Naive thymus-derived CD4-positive, alpha-beta T cell (primary cell): ENCODE measurements at regions not wholly inside any gene's neighbourhood (a gene's known extent, or its start where the extent isn't known, plus 50 kb on each side); places are given as distances from the start of the nearest gene placed in this dataset.

ENCODE experiments used
- ATAC-seq: fragments of 150-1000 bp; cut with Tn5 transposase; 2 replicates; pipeline ENCODE4 v1.10.0; 2021; ENCODE audit warnings: mild to moderate bottlenecking, moderate library complexity
- CTCF ChIA-PET: fragments of 350-600 bp; sonication (Branson Sonifier 250); formaldehyde crosslinking; loops from one replicate; lab custom pipeline; 2021; ENCODE audit warnings: antibody characterized with exemption; lab: Charles Lee
- POLR2A ChIA-PET: fragments of 350-600 bp; sonication (Branson Sonifier 250); formaldehyde crosslinking; loops from one replicate; lab custom pipeline; 2021; ENCODE audit warnings: antibody characterized with exemption, inconsistent platforms; lab: Charles Lee
- DNase-seq, 9 donors: peaks; one replicate each; pipeline versions ENCODE4 v3.0.0 to v3.0.0-alpha.2; 2020 to 2022; ENCODE audit warnings: mixed read lengths in 1 of 9
- H3K27ac ChIP-seq: one replicate; pipeline ENCODE4 v1.7.0; 2013; ENCODE audit warnings: mild to moderate bottlenecking, low read depth, low read length, moderate library complexity
- H3K27me3 ChIP-seq, 2 donors: one replicate each; pipeline ENCODE4 v1.7.0; 2013; ENCODE audit warnings: low read length in 2 of 2, mild to moderate bottlenecking in 2 of 2, moderate library complexity in 2 of 2; ENCODE audit not compliant: control insufficient read depth in 2 of 2, insufficient read depth in 2 of 2
- H3K36me3 ChIP-seq, 3 experiments: 1 replicate in 2 of 3; 2 replicates in 1 of 3; pipeline ENCODE4 v1.7.0; 2013; ENCODE audit warnings: low read length in 3 of 3, mild to moderate bottlenecking in 3 of 3, moderate library complexity in 1 of 3; ENCODE audit not compliant: insufficient read depth in 3 of 3, control insufficient read depth in 2 of 3
- H3K4me1 ChIP-seq, 2 donors: one replicate each; pipeline ENCODE4 v1.7.0; 2013; ENCODE audit warnings: low read length in 2 of 2, mild to moderate bottlenecking in 2 of 2, moderate library complexity in 1 of 2; ENCODE audit not compliant: control insufficient read depth in 2 of 2, insufficient read depth in 2 of 2
- H3K4me3 ChIP-seq: 2 replicates; pipeline ENCODE4 v1.7.0; 2013; ENCODE audit warnings: mild to moderate bottlenecking, low read length
- H3K9me3 ChIP-seq, 3 experiments: 1 replicate in 2 of 3; 2 replicates in 1 of 3; pipeline ENCODE4 v1.7.0; 2013; ENCODE audit warnings: low read length in 3 of 3; ENCODE audit not compliant: control insufficient read depth in 2 of 3
- H3K27ac Mint-ChIP-seq, 9 donors: one replicate each; pipeline ENCODE4 v1.8.0; 2020 to 2022; ENCODE audit warnings: mixed read lengths in 9 of 9, mild to moderate bottlenecking in 8 of 9, moderate library complexity in 5 of 9, inconsistent platforms in 2 of 9
- H3K27me3 Mint-ChIP-seq, 5 donors: one replicate each; pipeline ENCODE4 v1.8.0; 2021 to 2022; ENCODE audit warnings: mixed read lengths in 5 of 5, mild to moderate bottlenecking in 1 of 5
- H3K36me3 Mint-ChIP-seq, 5 donors: one replicate each; pipeline ENCODE4 v1.8.0; 2020 to 2022; ENCODE audit warnings: mixed read lengths in 5 of 5, mild to moderate bottlenecking in 3 of 5, inconsistent platforms in 1 of 5
- H3K4me1 Mint-ChIP-seq, 7 donors: one replicate each; pipeline ENCODE4 v1.8.0; 2020 to 2022; ENCODE audit warnings: mixed read lengths in 7 of 7, mild to moderate bottlenecking in 3 of 7, inconsistent platforms in 1 of 7
- H3K4me3 Mint-ChIP-seq, 10 donors: one replicate each; pipeline ENCODE4 v1.8.0; 2020 to 2022; ENCODE audit warnings: mild to moderate bottlenecking in 10 of 10, mixed read lengths in 10 of 10, moderate library complexity in 6 of 10, inconsistent platforms in 2 of 10
- H3K9me3 Mint-ChIP-seq, 11 donors: one replicate each; pipeline ENCODE4 v1.8.0; 2020 to 2022; ENCODE audit warnings: mixed read lengths in 11 of 11, mild to moderate bottlenecking in 4 of 11, inconsistent platforms in 1 of 11, moderate library complexity in 1 of 11
- intact Hi-C, 2 donors: fragments of 100-400 bp; cut with micrococcal nuclease; formaldehyde crosslinking; loops; one replicate each; pipeline ENCODE4 v1.15.1; 2023

- no peak overlapping the region for H3K4me3 Mint-ChIP-seq
- Histone ChIP-seq H3K9me3 (no peaks in the 10 kb centered on the region), H3K36me3 (no peaks in the 10 kb centered on the region), H3K4me1 (no peaks in the 10 kb centered on the region), H3K27me3 (peaks cover 0 to 3% of the 10 kb centered on the region in 2 donors), H3K27ac (no peak overlapping the region), H3K4me3 (no peak overlapping the region)
- intact Hi-C loops, result loop anchor here in 1 of 2 donors (10.0 kb wide), 1 partner anchor 1622 kb away; no protein-coding TSS in a partner anchor
- ChIA-PET CTCF (interaction anchor here (0.7 to 4.0 kb wide), 10 partner anchors 9 to 1426 kb away, joined by 3 to 29 read pairs (median 6); no protein-coding TSS in a partner anchor), POLR2A (no interaction called here)
- peaks cover 0 to 3% (median 0%) of the 10 kb centered on the region in 11 donors for H3K9me3 Mint-ChIP-seq
- no peak overlapping the region for H3K27ac Mint-ChIP-seq
- ATAC-seq, result no peak
- peaks cover 0 to 4% (median 0%) of the 10 kb centered on the region in 7 donors for H3K4me1 Mint-ChIP-seq
- no peak for DNase-seq
- no peaks in the 10 kb centered on the region for H3K36me3 Mint-ChIP-seq
- H3K27me3 Mint-ChIP-seq, result peaks cover 45 to 55% (median 49%) of the 10 kb centered on the region in 5 donors
Measured at GRCh38 chr2:198312596-198313483, 508.4 kb downstream of the PLCL1 start.

GRCh38 chr2:198311020-198311419 is 506.6 kb downstream of the PLCL1 start:
- peaks cover 0 to 3% (median 0%) of the 10 kb centered on the region in 11 donors for H3K9me3 Mint-ChIP-seq
- no peak overlapping the region for H3K27ac ChIP-seq
- H3K4me1 Mint-ChIP-seq, result peaks cover 0 to 6% (median 0%) of the 10 kb centered on the region in 7 donors
- peaks cover 35 to 53% (median 51%) of the 10 kb centered on the region in 5 donors for H3K27me3 Mint-ChIP-seq
- H3K36me3 Mint-ChIP-seq, result no peaks in the 10 kb centered on the region
- peaks cover 0 to 3% of the 10 kb centered on the region in 2 donors for H3K27me3 ChIP-seq
- no peak overlapping the region for H3K4me3 ChIP-seq
- POLR2A ChIA-PET, result no interaction called here
- DNase-seq, result no peak
- CTCF ChIA-PET, result interaction anchor here (0.6 to 0.8 kb wide), 2 partner anchors 1177 to 1427 kb away, joined by 3 read pairs; no protein-coding TSS in a partner anchor
- no peak for ATAC-seq
- no peak overlapping the region for H3K27ac Mint-ChIP-seq
- intact Hi-C loops, result loop anchor here (2.0 to 10.0 kb wide), 2 partner anchors 1286 to 1624 kb away; no protein-coding TSS in a partner anchor
- no peaks in the 10 kb centered on the region for H3K9me3 ChIP-seq
- no peaks in the 10 kb centered on the region for H3K36me3 ChIP-seq
- H3K4me1 ChIP-seq, result no peaks in the 10 kb centered on the region
- no peak overlapping the region for H3K4me3 Mint-ChIP-seq

GRCh38 chr2:198309673-198310280 is 505.4 kb downstream of the PLCL1 start:
- Mint-ChIP-seq H3K9me3 (no peaks in the 10 kb centered on the region), H3K36me3 (no peaks in the 10 kb centered on the region), H3K4me1 (peaks cover 0 to 6% (median 0%) of the 10 kb centered on the region in 7 donors), H3K4me3 (no peak overlapping the region), H3K27me3 (peaks cover 24 to 44% (median 40%) of the 10 kb centered on the region in 5 donors), H3K27ac (no peak overlapping the region)
- ChIA-PET CTCF (interaction anchor here (0.6 to 1.1 kb wide), 8 partner anchors 10 to 1179 kb away, joined by 3 to 5 read pairs (median 3); no protein-coding TSS in a partner anchor), POLR2A (interaction anchor here (0.6 kb wide), 1 partner anchor 14 kb away, joined by 3 read pairs; no protein-coding TSS in a partner anchor)
- Histone ChIP-seq H3K4me1 (no peaks in the 10 kb centered on the region), H3K36me3 (no peaks in the 10 kb centered on the region), H3K9me3 (no peaks in the 10 kb centered on the region), H3K27ac (no peak overlapping the region), H3K27me3 (peaks cover 0 to 3% of the 10 kb centered on the region in 2 donors), H3K4me3 (no peak overlapping the region)
- DNase-seq, result peak in 8 of 9 donors; percentile 15 to 67 (median 47)
- ATAC-seq, result peak; percentile 68
- intact Hi-C loops, result loop anchor here (1.0 to 10.0 kb wide), 4 partner anchors 1287 to 1672 kb away; partner anchors contain the start of gene CCDC150 (in 1 of the 2)

GRCh38 chr2:198309081-198309480 is 504.7 kb downstream of the PLCL1 start:
- H3K36me3 Mint-ChIP-seq, result no peaks in the 10 kb centered on the region
- DNase-seq (no peak), ATAC-seq (no peak)
- peaks cover 0 to 3% of the 10 kb centered on the region in 2 donors for H3K27me3 ChIP-seq
- peaks cover 20 to 46% (median 34%) of the 10 kb centered on the region in 5 donors for H3K27me3 Mint-ChIP-seq
- no peaks in the 10 kb centered on the region for H3K9me3 ChIP-seq
- H3K27ac Mint-ChIP-seq, result no peak overlapping the region
- no peak overlapping the region for H3K4me3 Mint-ChIP-seq
- H3K4me1 Mint-ChIP-seq, result peaks cover 0 to 3% (median 0%) of the 10 kb centered on the region in 7 donors
- POLR2A ChIA-PET, result interaction anchor here (0.6 kb wide), 1 partner anchor 876 kb away, joined by 3 read pairs; no protein-coding TSS in a partner anchor
- H3K27ac ChIP-seq, result no peak overlapping the region
- intact Hi-C loops, result loop anchor here in 1 of 2 donors (1.0 to 5.0 kb wide), 2 partner anchors 1430 to 1672 kb away; partner anchors contain the start of gene CCDC150
- CTCF ChIA-PET, result interaction anchor here (0.6 to 1.1 kb wide), 6 partner anchors 10 to 45 kb away, joined by 3 to 5 read pairs (median 3); no protein-coding TSS in a partner anchor
- H3K4me1 ChIP-seq, result no peaks in the 10 kb centered on the region
- no peaks in the 10 kb centered on the region for H3K9me3 Mint-ChIP-seq
- H3K4me3 ChIP-seq, result no peak overlapping the region
- no peaks in the 10 kb centered on the region for H3K36me3 ChIP-seq

- Mint-ChIP-seq H3K36me3 (no peaks in the 10 kb centered on the region), H3K9me3 (no peaks in the 10 kb centered on the region), H3K4me3 (no peak overlapping the region), H3K27me3 (peaks cover 13 to 44% (median 27%) of the 10 kb centered on the region in 5 donors), H3K27ac (no peak overlapping the region), H3K4me1 (peaks cover 0 to 2% (median 0%) of the 10 kb centered on the region in 7 donors)
- ATAC-seq, result no peak
- Histone ChIP-seq H3K9me3 (no peaks in the 10 kb centered on the region), H3K36me3 (no peaks in the 10 kb centered on the region), H3K27me3 (peaks cover 0 to 3% of the 10 kb centered on the region in 2 donors), H3K27ac (no peak overlapping the region), H3K4me1 (no peaks in the 10 kb centered on the region), H3K4me3 (no peak overlapping the region)
- intact Hi-C loops, result loop anchor here in 1 of 2 donors (5.0 kb wide), 1 partner anchor 1671 kb away; the partner anchor contains the start of gene CCDC150
- POLR2A ChIA-PET, result no interaction called here
- CTCF ChIA-PET, result no interaction called here
- no peak for DNase-seq
Measured at GRCh38 chr2:198308368-198308767, 504.0 kb downstream of the PLCL1 start.

- H3K9me3 Mint-ChIP-seq, result no peaks in the 10 kb centered on the region
- Histone ChIP-seq H3K36me3 (no peaks in the 10 kb centered on the region), H3K9me3 (no peaks in the 10 kb centered on the region), H3K4me3 (no peak overlapping the region), H3K27ac (no peak overlapping the region), H3K27me3 (peaks cover 0 to 3% of the 10 kb centered on the region in 2 donors), H3K4me1 (no peaks in the 10 kb centered on the region)
- no peak overlapping the region for H3K4me3 Mint-ChIP-seq
- H3K27ac Mint-ChIP-seq, result no peak overlapping the region
- POLR2A ChIA-PET, result no interaction called here
- H3K4me1 Mint-ChIP-seq, result peaks cover 0 to 2% (median 0%) of the 10 kb centered on the region in 7 donors
- CTCF ChIA-PET, result no interaction called here
- intact Hi-C loops, result loop anchor here in 1 of 2 donors (5.0 kb wide), 1 partner anchor 1670 kb away; the partner anchor contains the start of gene CCDC150
- H3K36me3 Mint-ChIP-seq, result no peaks in the 10 kb centered on the region
- peaks cover 11 to 43% (median 19%) of the 10 kb centered on the region in 5 donors for H3K27me3 Mint-ChIP-seq
- no peak for ATAC-seq
- no peak for DNase-seq
Measured at GRCh38 chr2:198307093-198307492, 502.7 kb downstream of the PLCL1 start.
